ENCODE measurements at regions not wholly inside any gene's neighbourhood (a gene's known extent, or its start where the extent isn't known, plus 50 kb on each side); places are given as distances from the start of the nearest gene placed in this dataset.

GRCh38 chr5:74332006-74332405, 308.5 kb downstream of the ENC1 start:
- Histone ChIP-seq H4K20me1 (replicated peaks; ENCODE audit: insufficient read depth) (no peaks in the 10 kb centered on the region), H3K4me3 (no peak overlapping the region), H3K4me1 (ENCODE audit: insufficient read depth) (no peaks in the 10 kb centered on the region), H3K36me3 (ENCODE audit: insufficient read depth) (no peaks in the 10 kb centered on the region), H3K27ac (ENCODE audit: low read depth) (no peak overlapping the region), H3K27me3 (ENCODE audit: insufficient read depth) (no peaks in the 10 kb centered on the region), H3K9me2 (ENCODE audit: insufficient read depth) (0 out of 2 replicates have a peak, but pooled peaks cover 3% of the 10 kb centered on the region), H3K4me2 (no peak overlapping the region), H3F3A (replicated peaks; ENCODE audit: low read depth) (no peaks in the 10 kb centered on the region), H3K79me2 (replicated peaks; ENCODE audit: insufficient read depth) (no peaks in the 10 kb centered on the region), H2AFZ (no peak overlapping the region)
- DNase-seq (ENCODE audit: low spot score) (no peak), ATAC-seq (no peak)
- H3K9me3 Mint-ChIP-seq: no peaks in the 10 kb centered on the region
- no peaks in the 10 kb centered on the region for H3K27me3 Mint-ChIP-seq (ENCODE audit: insufficient read depth, low read depth, poor library complexity)
- H3K36me3 Mint-ChIP-seq (ENCODE audit: low read depth): no peaks in the 10 kb centered on the region
- peaks cover 7% of the 10 kb centered on the region; the same call in 2 of the 3 replicates for H3K4me1 Mint-ChIP-seq
- TF ChIP-seq STAT1 (IDR thresholded peaks at IDR 0.05; ENCODE audit: unreplicated experiment) (no peak), CREB1 (CRISPR knock-in tag; IDR thresholded peaks at IDR 0.05; ENCODE audit: low read depth) (no peak), JUNB (IDR thresholded peaks at IDR 0.05; ENCODE audit: unreplicated experiment) (no peak)
- H3K4me3 Mint-ChIP-seq: no peak overlapping the region
- H3K27ac Mint-ChIP-seq: no peak overlapping the region

GRCh38 chr5:74328221-74328630, 312.3 kb downstream of the ENC1 start:
- Histone ChIP-seq H3K36me3 (ENCODE audit: insufficient read depth) (no peaks in the 10 kb centered on the region), H3F3A (replicated peaks; ENCODE audit: low read depth) (no peaks in the 10 kb centered on the region), H2AFZ (no peak overlapping the region), H3K27me3 (ENCODE audit: insufficient read depth) (no peaks in the 10 kb centered on the region), H3K4me3 (no peak overlapping the region), H3K4me1 (ENCODE audit: insufficient read depth) (no peaks in the 10 kb centered on the region), H3K9me2 (ENCODE audit: insufficient read depth) (0 out of 2 replicates have a peak, but pooled peaks cover 8% of the 10 kb centered on the region), H4K20me1 (replicated peaks; ENCODE audit: insufficient read depth) (no peaks in the 10 kb centered on the region), H3K4me2 (no peak overlapping the region), H3K79me2 (replicated peaks; ENCODE audit: insufficient read depth) (no peaks in the 10 kb centered on the region), H3K27ac (ENCODE audit: low read depth) (no peak overlapping the region)
- no peaks in the 10 kb centered on the region for H3K9me3 Mint-ChIP-seq
- DNase-seq (ENCODE audit: low spot score): no peak
- no peaks in the 10 kb centered on the region for H3K36me3 Mint-ChIP-seq (ENCODE audit: low read depth)
- no peak overlapping the region for H3K4me3 Mint-ChIP-seq
- H3K27ac Mint-ChIP-seq: no peak overlapping the region
- no peak for ATAC-seq
- peaks cover 4% of the 10 kb centered on the region; the same call in 2 of the 3 replicates for H3K4me1 Mint-ChIP-seq
- peaks cover 5% of the 10 kb centered on the region for H3K27me3 Mint-ChIP-seq (ENCODE audit: insufficient read depth, low read depth, poor library complexity)
- TF ChIP-seq ETS1 (IDR thresholded peaks at IDR 0.05) (no peak), REST (IDR thresholded peaks at IDR 0.05; ENCODE audit: unreplicated experiment) (no peak), JUNB (IDR thresholded peaks at IDR 0.05; ENCODE audit: unreplicated experiment) (no peak), ZNF331 (CRISPR knock-in tag; IDR thresholded peaks at IDR 0.05; ENCODE audit: low read depth) (no peak), EZH2 (IDR thresholded peaks at IDR 0.05; ENCODE audit: low read depth, unreplicated experiment) (no peak), POLR2AphosphoS5 (IDR thresholded peaks at IDR 0.05; ENCODE audit: low read depth) (no peak), EZH2phosphoT487 (IDR thresholded peaks at IDR 0.05; ENCODE audit: unreplicated experiment) (no peak), NANOG (IDR thresholded peaks at IDR 0.05; ENCODE audit: borderline replicate concordance) (no peak), CTCF (conservative IDR thresholded peaks at IDR 0.05; ENCODE audit: low read depth in 2 of 2) (no peak)

Measured in GM23338 (cell line).